Thoracic aorta (tissue), 2 donors: ENCODE measurements at regions not wholly inside any gene's neighbourhood (a gene's known extent, or its start where the extent isn't known, plus 50 kb on each side); places are given as distances from the start of the nearest gene placed in this dataset.
A peak's percentile ranks its signal among the peaks of the same experiment; 100 is the strongest.

Experiments
- ATAC-seq: fragments of 150-250 bp; one replicate; pipeline ENCODE4 v1.8.0; 2017; ENCODE audit warnings: low read depth; ENCODE audit not compliant: insufficient number of reproducible peaks, low FRiP score
- DNase-seq: peaks from one replicate; pipeline ENCODE4 v3.0.0-alpha.2; 2020; ENCODE audit warnings: low spot score
- H3K27ac ChIP-seq, 2 donors: fragments of 200-600 bp; sonication (generic); 1 replicate in 1 of 2; 2 replicates in 1 of 2; pipeline ENCODE4 v1.5.1; 2016; ENCODE audit warnings: mild to moderate bottlenecking in 2 of 2, moderate library complexity in 2 of 2
- H3K27me3 ChIP-seq: fragments of 200-600 bp; sonication (generic); replicated peaks from 2 replicates; pipeline ENCODE4 v1.6.0; 2016; ENCODE audit warnings: mild to moderate bottlenecking; ENCODE audit not compliant: insufficient read depth
- H3K36me3 ChIP-seq: fragments of 200-600 bp; sonication (generic); one replicate; pipeline ENCODE4 v1.5.1; 2016
- H3K4me1 ChIP-seq, 2 donors: fragments of 200-600 bp; sonication (generic); 1 replicate in 1 of 2; 2 replicates in 1 of 2; pipeline versions ENCODE4 v1.5.1 to v1.6.0; 2016; ENCODE audit warnings: low read depth in 2 of 2, mild to moderate bottlenecking in 1 of 2; ENCODE audit not compliant: control insufficient read depth in 1 of 2
- H3K4me3 ChIP-seq: fragments of 200-600 bp; sonication (generic); 2 replicates; pipeline ENCODE4 v1.5.1; 2016; ENCODE audit warnings: mild to moderate bottlenecking
- H3K9me3 ChIP-seq: fragments of 200-600 bp; sonication (generic); 2 replicates; pipeline ENCODE4 v1.5.1; 2016
- TF ChIP-seq, protein P1 (sequence below): fragments of 200-600 bp; sonication (generic); IDR thresholded peaks from one replicate; pipeline ENCODE4 v1.5.1; 2019; ENCODE audit warnings: antibody characterized with exemption

DNA sequence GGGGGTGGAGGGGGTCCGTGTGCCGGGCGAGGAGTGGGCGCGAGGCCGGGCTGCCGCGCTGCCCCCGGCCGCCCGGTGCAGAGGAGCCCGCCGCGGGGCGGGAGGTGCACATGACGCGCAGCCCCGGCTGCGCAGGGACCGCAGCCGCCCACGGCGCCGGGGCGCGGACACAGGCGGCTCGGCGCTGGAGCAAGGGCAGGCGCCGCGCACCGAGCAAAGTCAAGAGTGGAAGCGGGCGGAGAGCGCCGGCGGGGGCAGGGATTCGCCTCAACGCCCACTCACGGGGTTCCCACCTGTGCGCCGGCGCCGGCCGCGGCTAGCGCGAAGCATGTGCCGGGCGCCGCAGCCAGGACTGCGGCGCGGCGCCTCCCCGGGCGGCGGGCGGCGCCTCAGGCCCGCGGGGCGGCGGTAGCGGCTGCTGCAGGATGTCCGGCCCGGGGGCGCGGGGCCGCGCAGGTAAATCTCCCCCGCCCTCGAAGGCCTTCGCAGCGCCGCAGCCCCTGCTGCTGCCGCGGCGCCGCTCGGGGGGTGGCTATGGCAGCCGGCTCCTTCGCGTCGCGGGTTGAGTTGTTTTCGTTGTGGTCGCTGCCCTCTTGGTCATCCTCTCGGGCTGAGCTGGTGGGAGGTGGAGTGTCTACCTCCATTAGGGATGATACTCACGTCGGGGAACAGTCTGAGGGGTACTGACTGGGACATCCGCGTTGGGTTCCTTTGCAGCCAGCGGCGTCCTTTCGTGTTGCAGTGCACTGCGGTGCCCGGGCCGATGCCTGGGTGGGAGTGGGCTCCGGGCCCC is 216.3 kb upstream of the DTNA start:
- TF ChIP-seq, protein P1, sequence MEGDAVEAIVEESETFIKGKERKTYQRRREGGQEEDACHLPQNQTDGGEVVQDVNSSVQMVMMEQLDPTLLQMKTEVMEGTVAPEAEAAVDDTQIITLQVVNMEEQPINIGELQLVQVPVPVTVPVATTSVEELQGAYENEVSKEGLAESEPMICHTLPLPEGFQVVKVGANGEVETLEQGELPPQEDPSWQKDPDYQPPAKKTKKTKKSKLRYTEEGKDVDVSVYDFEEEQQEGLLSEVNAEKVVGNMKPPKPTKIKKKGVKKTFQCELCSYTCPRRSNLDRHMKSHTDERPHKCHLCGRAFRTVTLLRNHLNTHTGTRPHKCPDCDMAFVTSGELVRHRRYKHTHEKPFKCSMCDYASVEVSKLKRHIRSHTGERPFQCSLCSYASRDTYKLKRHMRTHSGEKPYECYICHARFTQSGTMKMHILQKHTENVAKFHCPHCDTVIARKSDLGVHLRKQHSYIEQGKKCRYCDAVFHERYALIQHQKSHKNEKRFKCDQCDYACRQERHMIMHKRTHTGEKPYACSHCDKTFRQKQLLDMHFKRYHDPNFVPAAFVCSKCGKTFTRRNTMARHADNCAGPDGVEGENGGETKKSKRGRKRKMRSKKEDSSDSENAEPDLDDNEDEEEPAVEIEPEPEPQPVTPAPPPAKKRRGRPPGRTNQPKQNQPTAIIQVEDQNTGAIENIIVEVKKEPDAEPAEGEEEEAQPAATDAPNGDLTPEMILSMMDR = no peak
- peak; percentile 25 for ATAC-seq
- Histone ChIP-seq H3K9me3 (no peaks in the 10 kb centered on the region), H3K27ac (peak overlapping the region; percentile 70 to 74), H3K36me3 (no peaks in the 10 kb centered on the region), H3K27me3 (no peaks in the 10 kb centered on the region), H3K4me3 (peak overlapping the region; percentile 85), H3K4me1 (peaks cover 0 to 30% of the 10 kb centered on the region in 2 donors)
- DNase-seq = no peak

GRCh38 chr18:34494359-34494696 is 215.8 kb upstream of the DTNA start:
- TF ChIP-seq, protein P1 = no peak
- no peak for ATAC-seq

GRCh38 chr18:34495506-34495905 is 214.6 kb upstream of the DTNA start:
- TF ChIP-seq, protein P1 = no peak
- H3K4me3 ChIP-seq = no peak overlapping the region
- no peaks in the 10 kb centered on the region for H3K9me3 ChIP-seq
- H3K27me3 ChIP-seq = no peaks in the 10 kb centered on the region
- ATAC-seq (no peak), DNase-seq (no peak)
- peaks cover 0 to 30% of the 10 kb centered on the region in 2 donors for H3K4me1 ChIP-seq
- peak overlapping the region in 1 of 2 donors; percentile 7 for H3K27ac ChIP-seq
- no peaks in the 10 kb centered on the region for H3K36me3 ChIP-seq

More at GRCh38 chr18:34494359-34494696, 215.8 kb upstream of the DTNA start:
- Histone ChIP-seq H3K4me3 (peak overlapping the region; percentile 85), H3K27ac (no peak overlapping the region), H3K4me1 (peaks cover 0 to 30% of the 10 kb centered on the region in 2 donors), H3K36me3 (no peaks in the 10 kb centered on the region), H3K27me3 (no peaks in the 10 kb centered on the region), H3K9me3 (no peaks in the 10 kb centered on the region)
- DNase-seq = no peak

- no peak overlapping the region for H3K4me3 ChIP-seq
- H3K4me1 ChIP-seq = peaks cover 0 to 5% of the 10 kb centered on the region in 2 donors
- no peak for DNase-seq
- no peaks in the 10 kb centered on the region for H3K36me3 ChIP-seq
- ATAC-seq = no peak
- TF ChIP-seq, protein P1 = no peak
- no peaks in the 10 kb centered on the region for H3K27me3 ChIP-seq
- H3K9me3 ChIP-seq = no peaks in the 10 kb centered on the region
- H3K27ac ChIP-seq = no peak overlapping the region
Measured at GRCh38 chr18:34501553-34501952, 208.5 kb upstream of the DTNA start.

DNA sequence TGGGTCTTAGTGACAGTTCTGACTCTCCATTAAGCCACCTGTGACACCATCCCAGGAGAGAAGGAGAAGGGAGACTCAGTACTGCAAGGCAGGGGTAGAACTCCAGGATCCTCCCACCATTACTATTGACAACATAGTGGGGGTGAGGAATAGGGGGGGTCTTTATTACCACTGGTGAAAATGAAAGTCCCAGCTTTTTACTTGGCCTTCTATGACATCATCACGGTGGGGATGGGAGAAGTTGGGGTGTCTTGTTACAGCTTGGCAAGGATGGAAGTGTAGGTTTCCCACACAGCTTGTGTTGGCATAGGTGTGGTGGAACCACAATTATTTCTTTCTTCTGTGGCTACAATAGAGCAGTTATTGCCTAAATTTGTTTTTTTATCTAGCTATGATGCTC is 203.9 kb upstream of the DTNA start:
- peaks cover 0 to 6% of the 10 kb centered on the region in 2 donors for H3K4me1 ChIP-seq
- no peaks in the 10 kb centered on the region for H3K9me3 ChIP-seq
- TF ChIP-seq, protein P1 = no peak
- H3K36me3 ChIP-seq = no peaks in the 10 kb centered on the region
- no peaks in the 10 kb centered on the region for H3K27me3 ChIP-seq
- H3K4me3 ChIP-seq = no peak overlapping the region
- H3K27ac ChIP-seq = no peak overlapping the region
- no peak for ATAC-seq
- DNase-seq = no peak
